ENCODE measurements at regions not wholly inside any gene's neighbourhood (a gene's known extent, or its start where the extent isn't known, plus 50 kb on each side); places are given as distances from the start of the nearest gene placed in this dataset.

- TF ChIP-seq, protein P1, sequence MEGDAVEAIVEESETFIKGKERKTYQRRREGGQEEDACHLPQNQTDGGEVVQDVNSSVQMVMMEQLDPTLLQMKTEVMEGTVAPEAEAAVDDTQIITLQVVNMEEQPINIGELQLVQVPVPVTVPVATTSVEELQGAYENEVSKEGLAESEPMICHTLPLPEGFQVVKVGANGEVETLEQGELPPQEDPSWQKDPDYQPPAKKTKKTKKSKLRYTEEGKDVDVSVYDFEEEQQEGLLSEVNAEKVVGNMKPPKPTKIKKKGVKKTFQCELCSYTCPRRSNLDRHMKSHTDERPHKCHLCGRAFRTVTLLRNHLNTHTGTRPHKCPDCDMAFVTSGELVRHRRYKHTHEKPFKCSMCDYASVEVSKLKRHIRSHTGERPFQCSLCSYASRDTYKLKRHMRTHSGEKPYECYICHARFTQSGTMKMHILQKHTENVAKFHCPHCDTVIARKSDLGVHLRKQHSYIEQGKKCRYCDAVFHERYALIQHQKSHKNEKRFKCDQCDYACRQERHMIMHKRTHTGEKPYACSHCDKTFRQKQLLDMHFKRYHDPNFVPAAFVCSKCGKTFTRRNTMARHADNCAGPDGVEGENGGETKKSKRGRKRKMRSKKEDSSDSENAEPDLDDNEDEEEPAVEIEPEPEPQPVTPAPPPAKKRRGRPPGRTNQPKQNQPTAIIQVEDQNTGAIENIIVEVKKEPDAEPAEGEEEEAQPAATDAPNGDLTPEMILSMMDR (IDR thresholded peaks at IDR 0.05; ENCODE audit: low read depth, low read length, missing control alignments), result no peak
Observed at GRCh38 chr1:18032172-18032859, 75.3 kb upstream of the IGSF21 start.

DNA sequence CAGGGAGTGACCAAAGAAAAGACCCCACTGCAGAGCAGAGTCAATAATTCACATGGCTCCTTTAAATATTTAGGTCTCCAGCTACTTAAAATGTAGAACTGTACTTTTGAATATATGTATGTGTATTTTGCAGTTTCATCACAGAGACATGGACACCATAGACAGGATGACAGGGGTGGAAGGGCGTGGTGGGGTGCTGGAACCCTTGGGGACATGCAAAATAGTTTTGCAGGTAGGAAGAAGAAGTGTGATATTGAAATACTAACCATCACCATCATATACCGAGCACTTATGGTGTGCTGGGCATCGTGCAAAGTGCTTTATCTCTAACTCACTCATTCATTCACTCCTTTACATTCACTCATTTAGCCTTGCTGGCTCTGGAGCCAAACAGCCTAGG is 72.5 kb upstream of the IGSF21 start:
- DNase-seq (ENCODE audit: low read depth), result no peak
- no peak overlapping the region for H3K4me3 ChIP-seq (ENCODE audit: low read depth, low read length)
- TF ChIP-seq, protein P1 (IDR thresholded peaks at IDR 0.05; ENCODE audit: low read depth, low read length, missing control alignments), result no peak

More at GRCh38 chr1:18032172-18032859, 75.3 kb upstream of the IGSF21 start:
- DNase-seq (ENCODE audit: low read depth), result no peak
- no peak overlapping the region for H3K4me3 ChIP-seq (ENCODE audit: low read depth, low read length)

GRCh38 chr1:18037651-18038050 is 69.9 kb upstream of the IGSF21 start:
- TF ChIP-seq, protein P1 (IDR thresholded peaks at IDR 0.05; ENCODE audit: low read depth, low read length, missing control alignments), result no peak
- no peak overlapping the region for H3K4me3 ChIP-seq (ENCODE audit: low read depth, low read length)
- DNase-seq (ENCODE audit: low read depth), result no peak

- no peak for DNase-seq (ENCODE audit: low read depth)
- TF ChIP-seq, protein P1 (IDR thresholded peaks at IDR 0.05; ENCODE audit: low read depth, low read length, missing control alignments), result no peak
- no peak overlapping the region for H3K4me3 ChIP-seq (ENCODE audit: low read depth, low read length)
Observed at GRCh38 chr1:18038051-18038450, 69.5 kb upstream of the IGSF21 start.

DNA sequence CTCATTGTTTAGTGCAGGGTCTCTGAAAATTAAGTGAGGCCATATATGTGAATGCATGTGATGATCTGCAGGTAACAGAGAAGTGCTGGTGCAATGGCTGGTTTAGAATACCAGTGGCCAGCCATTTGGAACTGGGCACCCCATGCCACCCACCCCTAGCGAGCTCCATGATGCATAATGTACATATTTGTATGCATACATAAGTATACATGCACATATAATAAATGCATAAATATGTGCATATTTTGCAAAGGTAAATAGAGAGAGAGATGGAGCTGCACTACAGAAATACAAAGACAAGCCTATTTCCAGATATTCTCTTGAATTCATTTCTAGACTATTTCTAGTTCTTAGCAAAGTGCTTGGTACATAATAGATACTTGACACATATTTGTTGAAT is 68.5 kb upstream of the IGSF21 start:
- H3K4me3 ChIP-seq (ENCODE audit: low read depth, low read length), result no peak overlapping the region
- TF ChIP-seq, protein P1 (IDR thresholded peaks at IDR 0.05; ENCODE audit: low read depth, low read length, missing control alignments), result no peak
- no peak for DNase-seq (ENCODE audit: low read depth)

DNA sequence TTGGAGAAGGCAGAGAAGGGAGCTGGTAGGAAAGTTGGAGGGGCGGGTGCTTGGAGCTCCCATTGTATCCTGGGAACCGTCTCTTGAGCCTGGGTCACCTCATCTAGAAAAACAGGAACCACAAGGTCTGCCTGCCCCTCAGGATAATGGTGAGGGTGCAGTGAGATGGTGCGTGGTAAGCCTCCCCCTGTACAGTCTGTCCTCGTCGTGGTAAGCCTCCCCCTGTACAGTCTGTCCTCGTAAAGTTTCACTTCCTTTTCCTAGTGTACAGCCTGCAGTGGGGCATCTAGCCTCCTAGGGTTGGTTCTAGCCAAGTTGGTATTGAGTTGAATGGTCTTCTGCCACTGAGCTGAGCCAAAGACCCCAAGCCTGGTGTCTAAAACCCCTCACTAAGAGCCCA is 66.5 kb upstream of the IGSF21 start:
- no peak overlapping the region for H3K4me3 ChIP-seq (ENCODE audit: low read depth, low read length)
- DNase-seq (ENCODE audit: low read depth), result no peak

More for the DNA sequence above, 66.5 kb upstream of the IGSF21 start:
- TF ChIP-seq, protein P1 (IDR thresholded peaks at IDR 0.05; ENCODE audit: low read depth, low read length, missing control alignments), result no peak

Measured in GM12864 (cell line).